Uterus (tissue), 3 donors: ENCODE measurements at regions not wholly inside any gene's neighbourhood (a gene's known extent, or its start where the extent isn't known, plus 50 kb on each side); places are given as distances from the start of the nearest gene placed in this dataset.

Experiments used
- DNase-seq, 2 donors: peaks; one replicate each; pipeline ENCODE4 v3.0.0-alpha.2; 2019 to 2020
- H3K27ac ChIP-seq, 2 donors: fragments of 200-600 bp; sonication (generic); 1 replicate in 1 of 2; 2 replicates in 1 of 2; pipeline ENCODE4 v1.5.1; 2016 to 2018
- H3K27me3 ChIP-seq, 2 donors: fragments of 200-600 bp; sonication (generic); one replicate each; pipeline ENCODE4 v1.5.1; 2018 to 2019; ENCODE audit warnings: control low read depth in 1 of 2
- H3K36me3 ChIP-seq, 2 donors: fragments of 200-600 bp; sonication (generic); one replicate each; pipeline ENCODE4 v1.5.1; 2019; ENCODE audit warnings: control low read depth in 1 of 2
- H3K4me1 ChIP-seq, 2 donors: fragments of 200-600 bp; sonication (generic); one replicate each; pipeline ENCODE4 v1.5.1; 2018 to 2019; ENCODE audit warnings: control low read depth in 1 of 2
- H3K4me3 ChIP-seq, 2 donors: fragments of 200-600 bp; sonication (generic); 1 replicate in 1 of 2; 2 replicates in 1 of 2; pipeline ENCODE4 v1.5.1; 2018 to 2019; ENCODE audit warnings: mild to moderate bottlenecking in 1 of 2
- H3K9me3 ChIP-seq, 2 donors: fragments of 200-600 bp; sonication (generic); one replicate each; pipeline ENCODE4 v1.5.1; 2019; ENCODE audit warnings: control low read depth in 1 of 2
- CTCF ChIP-seq, 4 experiments: fragments of 200-600 bp in 2 of 4; fragments of 450-650 bp in 2 of 4; sonication (generic) in 2 of 4; IDR thresholded peaks; one replicate each; pipeline ENCODE4 v1.5.1; 2016 to 2019; ENCODE audit warnings: antibody characterized with exemption in 4 of 4, mild to moderate bottlenecking in 2 of 4, moderate library complexity in 1 of 4
- POLR2A ChIP-seq, 2 donors: fragments of 450-650 bp; IDR thresholded peaks; one replicate each; pipeline ENCODE4 v1.6.1; 2016; ENCODE audit warnings: antibody characterized with exemption in 2 of 2, mild to moderate bottlenecking in 1 of 2, moderate library complexity in 1 of 2
- intact Hi-C: fragments of 100-400 bp; cut with DNase I; formaldehyde crosslinking; loops from one replicate; pipeline ENCODE4 v1.15.1; 2023; ENCODE audit warnings: low total_unique reads
- donor health status: DM: yes; HTN: yes; CAD: no.

DNA sequence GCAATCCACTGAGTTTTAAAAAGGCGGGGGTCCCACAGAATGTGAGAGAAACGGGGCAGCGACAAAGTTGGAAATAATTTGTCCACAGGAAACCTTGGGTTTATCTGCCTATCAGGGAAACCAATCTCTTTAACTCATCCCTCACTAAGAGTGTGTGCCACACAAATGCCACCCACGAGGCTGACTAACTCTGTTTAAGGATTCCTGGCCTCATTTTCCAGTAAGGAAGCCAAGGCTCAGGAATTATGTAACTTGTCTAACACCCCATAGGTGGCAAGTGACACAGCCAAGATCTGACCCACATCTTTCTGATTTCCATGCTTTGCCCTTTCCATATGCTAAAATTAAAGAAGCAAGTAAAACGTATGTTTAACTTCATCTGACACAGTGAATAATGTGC lies 263.2 kb downstream of the CNTN3 start:
- Histone ChIP-seq H3K4me3 (no peak overlapping the region), H3K27me3 (no peaks in the 10 kb centered on the region), H3K4me1 (no peaks in the 10 kb centered on the region), H3K36me3 (no peaks in the 10 kb centered on the region), H3K27ac (no peak overlapping the region), H3K9me3 (no peaks in the 10 kb centered on the region)
- no peak for DNase-seq
- intact Hi-C loops: no loop called here
- TF ChIP-seq CTCF (IDR thresholded peaks at IDR 0.05) (no peak), POLR2A (IDR thresholded peaks at IDR 0.05) (no peak)

GRCh38 chr3:74349015-74349414 lies 265.4 kb downstream of the CNTN3 start:
- no peaks in the 10 kb centered on the region for H3K36me3 ChIP-seq
- H3K9me3 ChIP-seq: no peaks in the 10 kb centered on the region
- intact Hi-C loops: no loop called here
- DNase-seq: no peak
- H3K27ac ChIP-seq: no peak overlapping the region
- H3K27me3 ChIP-seq: no peaks in the 10 kb centered on the region
- no peak overlapping the region for H3K4me3 ChIP-seq
- no peak for TF ChIP-seq POLR2A (IDR thresholded peaks at IDR 0.05)
- no peak for TF ChIP-seq CTCF (IDR thresholded peaks at IDR 0.05)
- H3K4me1 ChIP-seq: no peaks in the 10 kb centered on the region

GRCh38 chr3:74347563-74348268 lies 266.7 kb downstream of the CNTN3 start:
- Histone ChIP-seq H3K27me3 (no peaks in the 10 kb centered on the region), H3K27ac (no peak overlapping the region), H3K4me3 (no peak overlapping the region), H3K36me3 (no peaks in the 10 kb centered on the region), H3K4me1 (no peaks in the 10 kb centered on the region), H3K9me3 (no peaks in the 10 kb centered on the region)
- no peak for DNase-seq
- intact Hi-C loops: no loop called here
- TF ChIP-seq CTCF (IDR thresholded peaks at IDR 0.05) (no peak), POLR2A (IDR thresholded peaks at IDR 0.05) (no peak)

- Histone ChIP-seq H3K4me3 (no peak overlapping the region), H3K27me3 (no peaks in the 10 kb centered on the region), H3K4me1 (no peaks in the 10 kb centered on the region), H3K36me3 (no peaks in the 10 kb centered on the region), H3K27ac (no peak overlapping the region), H3K9me3 (no peaks in the 10 kb centered on the region)
- intact Hi-C loops: no loop called here
- TF ChIP-seq POLR2A (IDR thresholded peaks at IDR 0.05) (no peak), CTCF (IDR thresholded peaks at IDR 0.05) (no peak)
- DNase-seq: no peak
Measured at GRCh38 chr3:74346896-74347295, 267.6 kb downstream of the CNTN3 start.

DNA sequence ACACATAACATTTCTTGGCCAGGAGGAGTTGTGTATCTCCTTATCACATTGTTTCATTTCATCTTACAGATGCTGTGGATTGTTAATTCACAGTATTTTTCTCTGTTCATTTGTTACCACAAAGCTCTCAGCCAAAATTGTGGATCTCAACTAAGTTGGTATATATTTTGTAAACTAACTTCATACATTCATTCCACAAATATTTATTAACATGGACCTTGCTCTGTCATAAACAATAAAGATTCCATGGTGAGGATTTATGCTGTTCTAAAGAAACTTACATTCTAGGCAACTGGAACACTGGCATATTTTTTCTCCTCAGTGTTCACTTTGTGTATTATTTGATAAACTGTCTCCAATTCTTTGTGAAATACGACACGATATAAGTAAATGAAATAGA lies 268.8 kb downstream of the CNTN3 start:
- no peak for TF ChIP-seq CTCF (IDR thresholded peaks at IDR 0.05)
- no peak for TF ChIP-seq POLR2A (IDR thresholded peaks at IDR 0.05)

More for the DNA sequence above, 268.8 kb downstream of the CNTN3 start:
- Histone ChIP-seq H3K27me3 (no peaks in the 10 kb centered on the region), H3K36me3 (no peaks in the 10 kb centered on the region), H3K4me3 (no peak overlapping the region), H3K27ac (no peak overlapping the region), H3K4me1 (no peaks in the 10 kb centered on the region), H3K9me3 (no peaks in the 10 kb centered on the region)
- intact Hi-C loops: no loop called here
- DNase-seq: no peak
